SK-N-MC (cell line): ENCODE measurements at regions not wholly inside any gene's neighbourhood (a gene's known extent, or its start where the extent isn't known, plus 50 kb on each side); places are given as distances from the start of the nearest gene placed in this dataset.

Experiments used
- EZH2 ChIP-seq: fragments of 200-600 bp; sonication (generic); IDR thresholded peaks from one replicate; pipeline ENCODE4 v1.6.1; 2017; ENCODE audit warnings: antibody characterized with exemption
- POLR2AphosphoS5 ChIP-seq: IDR thresholded peaks from 2 replicates; pipeline ENCODE4 v1.6.1; 2012; ENCODE audit warnings: mild to moderate bottlenecking, low read depth, low read length, borderline replicate concordance

GRCh38 chr3:36615861-36616260 lies 148.5 kb downstream of the DCLK3 start:
- no peak for TF ChIP-seq EZH2
- TF ChIP-seq POLR2AphosphoS5 = no peak
